ENCODE measurements at regions not wholly inside any gene's neighbourhood (a gene's known extent, or its start where the extent isn't known, plus 50 kb on each side); places are given as distances from the start of the nearest gene placed in this dataset.

- TF ChIP-seq, protein P1, sequence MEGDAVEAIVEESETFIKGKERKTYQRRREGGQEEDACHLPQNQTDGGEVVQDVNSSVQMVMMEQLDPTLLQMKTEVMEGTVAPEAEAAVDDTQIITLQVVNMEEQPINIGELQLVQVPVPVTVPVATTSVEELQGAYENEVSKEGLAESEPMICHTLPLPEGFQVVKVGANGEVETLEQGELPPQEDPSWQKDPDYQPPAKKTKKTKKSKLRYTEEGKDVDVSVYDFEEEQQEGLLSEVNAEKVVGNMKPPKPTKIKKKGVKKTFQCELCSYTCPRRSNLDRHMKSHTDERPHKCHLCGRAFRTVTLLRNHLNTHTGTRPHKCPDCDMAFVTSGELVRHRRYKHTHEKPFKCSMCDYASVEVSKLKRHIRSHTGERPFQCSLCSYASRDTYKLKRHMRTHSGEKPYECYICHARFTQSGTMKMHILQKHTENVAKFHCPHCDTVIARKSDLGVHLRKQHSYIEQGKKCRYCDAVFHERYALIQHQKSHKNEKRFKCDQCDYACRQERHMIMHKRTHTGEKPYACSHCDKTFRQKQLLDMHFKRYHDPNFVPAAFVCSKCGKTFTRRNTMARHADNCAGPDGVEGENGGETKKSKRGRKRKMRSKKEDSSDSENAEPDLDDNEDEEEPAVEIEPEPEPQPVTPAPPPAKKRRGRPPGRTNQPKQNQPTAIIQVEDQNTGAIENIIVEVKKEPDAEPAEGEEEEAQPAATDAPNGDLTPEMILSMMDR (IDR thresholded peaks at IDR 0.05): no peak
- no peak for TF ChIP-seq POLR2A (IDR thresholded peaks at IDR 0.05)
These were observed 704.5 kb upstream of the RAB6C start for GRCh38 chr2:129274918-129275317.

All from thyroid gland (tissue), 4 donors.